PC-9 (cell line): ENCODE measurements at regions not wholly inside any gene's neighbourhood (a gene's known extent, or its start where the extent isn't known, plus 50 kb on each side); places are given as distances from the start of the nearest gene placed in this dataset.

ENCODE experiments used
- CTCF ChIP-seq: fragments of 200-600 bp; sonication (generic); conservative IDR thresholded peaks from 2 replicates; pipeline ENCODE4 v1.6.1; 2017; ENCODE audit warnings: mixed run types, antibody characterized with exemption, mild to moderate bottlenecking, moderate library complexity
- EZH2 ChIP-seq: fragments of 200-600 bp; sonication (generic); IDR thresholded peaks from 2 replicates; pipeline ENCODE4 v1.8.0; 2017; ENCODE audit warnings: antibody characterized with exemption, low read depth

- TF ChIP-seq CTCF (no peak), EZH2 (no peak)
Measured at GRCh38 chr10:56905051-56905450, 544.0 kb upstream of the ZWINT start.
